ENCODE measurements at regions not wholly inside any gene's neighbourhood (a gene's known extent, or its start where the extent isn't known, plus 50 kb on each side); places are given as distances from the start of the nearest gene placed in this dataset.

- TF ChIP-seq, protein P1, sequence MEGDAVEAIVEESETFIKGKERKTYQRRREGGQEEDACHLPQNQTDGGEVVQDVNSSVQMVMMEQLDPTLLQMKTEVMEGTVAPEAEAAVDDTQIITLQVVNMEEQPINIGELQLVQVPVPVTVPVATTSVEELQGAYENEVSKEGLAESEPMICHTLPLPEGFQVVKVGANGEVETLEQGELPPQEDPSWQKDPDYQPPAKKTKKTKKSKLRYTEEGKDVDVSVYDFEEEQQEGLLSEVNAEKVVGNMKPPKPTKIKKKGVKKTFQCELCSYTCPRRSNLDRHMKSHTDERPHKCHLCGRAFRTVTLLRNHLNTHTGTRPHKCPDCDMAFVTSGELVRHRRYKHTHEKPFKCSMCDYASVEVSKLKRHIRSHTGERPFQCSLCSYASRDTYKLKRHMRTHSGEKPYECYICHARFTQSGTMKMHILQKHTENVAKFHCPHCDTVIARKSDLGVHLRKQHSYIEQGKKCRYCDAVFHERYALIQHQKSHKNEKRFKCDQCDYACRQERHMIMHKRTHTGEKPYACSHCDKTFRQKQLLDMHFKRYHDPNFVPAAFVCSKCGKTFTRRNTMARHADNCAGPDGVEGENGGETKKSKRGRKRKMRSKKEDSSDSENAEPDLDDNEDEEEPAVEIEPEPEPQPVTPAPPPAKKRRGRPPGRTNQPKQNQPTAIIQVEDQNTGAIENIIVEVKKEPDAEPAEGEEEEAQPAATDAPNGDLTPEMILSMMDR (IDR thresholded peaks at IDR 0.05) = no peak
- TF ChIP-seq POLR2A (IDR thresholded peaks at IDR 0.05) = no peak
- TF ChIP-seq POLR2AphosphoS5 (IDR thresholded peaks at IDR 0.05) = no peak
These were observed 793.9 kb downstream of the SUCLG1 start for GRCh38 chr2:83665154-83665553.

Measured in breast epithelium (tissue), 3 donors.